Fibroblast of lung (primary cell): ENCODE measurements at regions not wholly inside any gene's neighbourhood (a gene's known extent, or its start where the extent isn't known, plus 50 kb on each side); places are given as distances from the start of the nearest gene placed in this dataset.
A peak's percentile ranks its signal among the peaks of the same experiment; 100 is the strongest.

ENCODE experiments used
- DNase-seq, 2 donors: peaks; one replicate each; pipeline versions ENCODE4 v3.0.0 to v3.0.0-alpha.2; 2010; ENCODE audit warnings: low read depth in 2 of 2
- H2AFZ ChIP-seq: 2 replicates; pipeline ENCODE4 v1.5.1; 2012; ENCODE audit warnings: low read length, control low read depth, inconsistent platforms
- H3K27ac ChIP-seq: 2 replicates; pipeline ENCODE4 v1.5.1; 2011; ENCODE audit warnings: low read length, control low read depth; ENCODE audit not compliant: insufficient read depth
- H3K27me3 ChIP-seq: 2 replicates; pipeline ENCODE4 v1.5.1; 2011; ENCODE audit warnings: mild to moderate bottlenecking, low read length; ENCODE audit not compliant: control insufficient read depth, insufficient read depth
- H3K36me3 ChIP-seq: 2 replicates; pipeline ENCODE4 v1.5.1; 2011; ENCODE audit warnings: low read length; ENCODE audit not compliant: control insufficient read depth, insufficient read depth
- H3K4me1 ChIP-seq: 2 replicates; pipeline ENCODE4 v1.5.1; 2011; ENCODE audit warnings: low read length; ENCODE audit not compliant: control insufficient read depth, insufficient read depth; ENCODE audit errors: extremely low read depth
- H3K4me2 ChIP-seq: 2 replicates; pipeline ENCODE4 v1.5.1; 2011; ENCODE audit warnings: low read length, control low read depth; ENCODE audit not compliant: insufficient read depth; ENCODE audit errors: extremely low read depth
- H3K4me3 ChIP-seq, 4 experiments: fragments of 200-600 bp in 1 of 4; sonication (generic) in 1 of 4; replicated peaks in 1 of 4; 2 replicates each; pipeline ENCODE4 v1.5.1; 2011 to 2016; ENCODE audit warnings: low read length in 4 of 4, low read depth in 3 of 4, mild to moderate bottlenecking in 3 of 4, control low read depth in 2 of 4, inconsistent platforms in 1 of 4, mixed read lengths in 1 of 4; ENCODE audit not compliant: insufficient read depth in 1 of 4; ENCODE audit errors: control extremely low read depth in 1 of 4
- H3K79me2 ChIP-seq: 2 replicates; pipeline ENCODE4 v1.5.1; 2012; ENCODE audit warnings: mild to moderate bottlenecking, low read length, inconsistent platforms; ENCODE audit not compliant: control insufficient read depth, insufficient read depth
- H3K9ac ChIP-seq: 2 replicates; pipeline ENCODE4 v1.5.1; 2011; ENCODE audit warnings: mild to moderate bottlenecking, low read length, control low read depth; ENCODE audit not compliant: insufficient read depth
- H3K9me3 ChIP-seq: 2 replicates; pipeline ENCODE4 v1.5.1; 2012; ENCODE audit warnings: low read depth, low read length; ENCODE audit not compliant: control insufficient read depth, insufficient read depth
- H4K20me1 ChIP-seq: 2 replicates; pipeline ENCODE4 v1.5.1; 2011; ENCODE audit warnings: low read length; ENCODE audit not compliant: control insufficient read depth, insufficient read depth; ENCODE audit errors: extremely low read depth
- CTCF ChIP-seq, 2 donors: IDR thresholded peaks in 1 of 2; conservative IDR thresholded peaks in 1 of 2; 1 replicate in 1 of 2; 2 replicates in 1 of 2; pipeline ENCODE4 v1.5.1; 2011 to 2012; ENCODE audit warnings: low read length in 2 of 2, control low read depth in 1 of 2, inconsistent platforms in 1 of 2, low read depth in 1 of 2, mild to moderate bottlenecking in 1 of 2
- EZH2 ChIP-seq: IDR thresholded peaks from 2 replicates; pipeline ENCODE4 v1.5.1; 2012; ENCODE audit warnings: low read length, control low read depth, mild to moderate bottlenecking; ENCODE audit errors: missing control alignments

GRCh38 chr3:73954506-73954905 lies 329.8 kb upstream of the PDZRN3 start:
- H3K36me3 ChIP-seq = no peaks in the 10 kb centered on the region
- H4K20me1 ChIP-seq = no peaks in the 10 kb centered on the region
- H3K4me1 ChIP-seq = no peaks in the 10 kb centered on the region
- H3K4me3 ChIP-seq = no peak overlapping the region
- no peak overlapping the region for H3K9ac ChIP-seq
- no peak for TF ChIP-seq CTCF (conservative IDR thresholded peaks at IDR 0.05 in 1 of 2, IDR thresholded peaks at IDR 0.05 in 1 of 2; ENCODE audit: low read depth in 1 of 2, low read length in 2 of 2)
- TF ChIP-seq EZH2 = no peak
- H3K27me3 ChIP-seq = no peaks in the 10 kb centered on the region
- no peak overlapping the region for H3K4me2 ChIP-seq
- no peak overlapping the region for H2AFZ ChIP-seq
- no peaks in the 10 kb centered on the region for H3K9me3 ChIP-seq
- peak in 1 of 2 donors; percentile 45 for DNase-seq
- H3K27ac ChIP-seq = no peak overlapping the region
- H3K79me2 ChIP-seq = no peaks in the 10 kb centered on the region

- DNase-seq = no peak
- Histone ChIP-seq H3K4me3 (no peak overlapping the region), H3K79me2 (no peaks in the 10 kb centered on the region), H3K36me3 (no peaks in the 10 kb centered on the region), H3K27me3 (no peaks in the 10 kb centered on the region), H3K4me1 (no peaks in the 10 kb centered on the region), H3K9ac (no peak overlapping the region), H2AFZ (no peak overlapping the region), H3K4me2 (no peak overlapping the region), H3K9me3 (no peaks in the 10 kb centered on the region), H3K27ac (no peak overlapping the region), H4K20me1 (no peaks in the 10 kb centered on the region)
- TF ChIP-seq EZH2 (no peak), CTCF (conservative IDR thresholded peaks at IDR 0.05 in 1 of 2, IDR thresholded peaks at IDR 0.05 in 1 of 2; ENCODE audit: low read depth in 1 of 2, low read length in 2 of 2) (no peak)
These were observed 328.0 kb upstream of the PDZRN3 start for GRCh38 chr3:73952781-73953180.

- no peaks in the 10 kb centered on the region for H4K20me1 ChIP-seq
- TF ChIP-seq CTCF (conservative IDR thresholded peaks at IDR 0.05 in 1 of 2, IDR thresholded peaks at IDR 0.05 in 1 of 2; ENCODE audit: low read depth in 1 of 2, low read length in 2 of 2) = no peak
- TF ChIP-seq EZH2 = no peak
- no peak overlapping the region for H3K4me3 ChIP-seq
- H3K4me1 ChIP-seq = no peaks in the 10 kb centered on the region
- DNase-seq = peak in 1 of 2 donors; percentile 3
- no peak overlapping the region for H3K4me2 ChIP-seq
- H3K36me3 ChIP-seq = no peaks in the 10 kb centered on the region
- H3K27ac ChIP-seq = no peak overlapping the region
- no peaks in the 10 kb centered on the region for H3K27me3 ChIP-seq
- no peaks in the 10 kb centered on the region for H3K79me2 ChIP-seq
- no peak overlapping the region for H2AFZ ChIP-seq
- no peak overlapping the region for H3K9ac ChIP-seq
- H3K9me3 ChIP-seq = no peaks in the 10 kb centered on the region
These were observed 326.3 kb upstream of the PDZRN3 start for GRCh38 chr3:73950865-73951558.
